ENCODE measurements at regions not wholly inside any gene's neighbourhood (a gene's known extent, or its start where the extent isn't known, plus 50 kb on each side); places are given as distances from the start of the nearest gene placed in this dataset.

- DNase-seq, result no peak
These were observed 266.3 kb upstream of the ECI2 start for GRCh38 chr6:4401408-4402368.

GRCh38 chr6:4399656-4400055 is 264.3 kb upstream of the ECI2 start:
- DNase-seq, result no peak

GRCh38 chr6:4398791-4399190 is 263.4 kb upstream of the ECI2 start:
- DNase-seq, result no peak

DNA sequence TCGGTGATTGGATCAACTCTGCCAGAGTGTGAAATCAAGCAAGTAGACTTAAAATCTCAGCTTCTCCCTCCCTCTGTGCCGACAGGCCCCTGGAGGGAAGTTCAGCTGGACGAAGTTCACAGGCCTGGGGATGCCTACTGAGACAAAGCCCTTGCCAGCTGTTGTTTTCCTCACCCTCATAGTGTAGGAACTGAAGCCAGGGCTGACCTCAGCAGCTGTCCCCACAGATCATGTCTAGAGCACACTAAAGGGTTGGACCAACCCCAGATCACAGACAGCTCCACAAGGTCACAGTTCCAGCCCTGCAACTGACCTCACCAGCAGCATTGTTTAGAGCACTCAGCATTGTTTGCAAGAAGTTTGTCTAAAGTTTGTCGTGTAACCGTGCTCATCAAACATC is 261.9 kb upstream of the ECI2 start:
- DNase-seq, result no peak

DNA sequence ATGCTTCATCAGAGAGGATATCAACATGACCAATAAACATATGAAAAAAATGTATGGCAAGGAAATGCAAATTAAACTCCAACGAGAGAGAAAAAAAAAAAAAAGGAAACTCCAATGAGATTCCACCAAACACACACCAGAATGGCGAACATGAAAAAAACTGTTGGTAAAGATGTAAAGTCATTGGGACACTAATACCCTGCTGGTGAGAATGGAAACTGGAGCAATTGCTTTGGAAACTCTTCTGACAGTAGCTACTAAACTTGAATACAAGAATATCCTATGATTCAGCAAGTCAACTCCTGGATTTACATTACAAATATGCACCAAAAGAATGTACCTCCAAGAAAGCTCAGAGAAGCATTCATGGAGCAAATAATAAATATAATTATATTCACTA is 260.7 kb upstream of the ECI2 start:
- no peak for DNase-seq

DNA sequence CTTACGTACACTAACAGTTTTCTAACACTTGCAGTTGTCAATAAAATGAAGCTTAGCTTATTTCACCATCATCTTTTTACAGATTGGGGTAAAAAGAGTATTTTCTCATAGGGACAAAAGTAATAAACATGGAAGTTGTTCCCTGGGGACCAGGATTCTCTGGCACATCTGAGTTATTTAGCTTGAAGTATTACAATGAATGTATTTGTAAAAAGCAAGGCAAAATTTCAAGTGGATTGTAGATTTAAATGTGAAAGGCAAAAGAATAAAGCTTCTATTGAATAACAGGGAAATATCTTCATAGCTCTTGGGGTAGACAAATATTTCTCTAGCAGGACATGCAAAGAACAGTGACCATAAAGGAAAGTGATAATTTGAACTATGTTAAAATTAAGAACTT is 260.0 kb upstream of the ECI2 start:
- no peak for DNase-seq

GRCh38 chr6:4394786-4395185 is 259.4 kb upstream of the ECI2 start:
- no peak for DNase-seq

- no peak for DNase-seq
These were observed 253.3 kb upstream of the ECI2 start for GRCh38 chr6:4388675-4389074.

DNA sequence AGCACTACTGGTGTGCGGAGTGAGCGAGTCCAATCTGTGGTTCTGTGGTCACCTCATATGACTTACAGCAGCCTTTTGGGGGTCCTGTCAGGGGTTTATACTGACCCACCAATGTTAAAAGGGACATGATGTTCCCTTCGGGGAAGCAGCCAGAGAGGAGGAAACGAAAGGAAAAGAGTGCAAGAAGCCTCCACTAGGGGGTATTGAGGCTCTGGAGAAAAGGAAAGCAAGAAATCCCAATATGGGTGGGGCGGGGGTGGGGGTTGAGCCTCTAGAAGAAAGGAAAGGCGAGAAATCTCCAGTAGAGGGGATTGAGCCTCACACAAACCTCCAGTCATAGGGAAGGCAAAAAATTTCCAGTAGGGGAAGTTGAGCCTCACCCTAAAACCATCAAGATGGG is 249.3 kb upstream of the ECI2 start:
- DNase-seq, result no peak

DNA sequence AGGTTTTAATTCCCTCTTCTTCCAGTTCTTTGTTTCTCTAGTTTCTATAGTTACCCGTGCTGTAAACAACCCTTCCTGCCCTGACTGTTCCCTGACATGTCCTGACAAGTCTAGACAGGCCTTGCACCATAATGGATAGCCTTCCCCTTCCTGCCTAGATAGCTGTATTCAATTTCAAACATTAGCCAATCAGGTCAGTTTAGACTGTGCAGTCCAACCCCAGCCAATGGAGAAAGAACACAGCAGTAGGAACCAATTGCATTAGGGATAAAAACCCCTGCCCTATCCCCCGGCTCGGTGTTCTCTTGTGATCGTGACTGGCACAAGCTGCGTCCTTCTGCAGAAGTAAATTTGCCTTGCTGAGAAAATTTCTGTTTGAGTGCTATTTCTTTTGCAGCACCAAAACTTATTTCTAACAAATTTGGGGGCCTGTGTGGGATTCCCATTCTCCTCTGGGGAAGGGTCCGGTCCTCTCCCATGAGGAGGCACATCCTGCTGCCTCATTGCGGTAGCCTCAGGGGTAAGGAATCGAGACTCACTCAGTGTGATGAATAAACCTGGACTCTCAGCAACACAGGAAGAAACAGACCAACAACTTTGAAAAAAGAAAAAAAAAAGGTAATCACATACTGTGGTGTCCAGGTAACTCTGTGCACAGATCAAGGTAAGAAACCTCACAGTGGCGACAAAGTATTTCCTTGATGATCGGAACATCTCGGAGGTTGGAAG is 248.7 kb upstream of the ECI2 start:
- no peak for DNase-seq

GRCh38 chr6:4382362-4382853 is 247.0 kb upstream of the ECI2 start:
- no peak for DNase-seq

DNA sequence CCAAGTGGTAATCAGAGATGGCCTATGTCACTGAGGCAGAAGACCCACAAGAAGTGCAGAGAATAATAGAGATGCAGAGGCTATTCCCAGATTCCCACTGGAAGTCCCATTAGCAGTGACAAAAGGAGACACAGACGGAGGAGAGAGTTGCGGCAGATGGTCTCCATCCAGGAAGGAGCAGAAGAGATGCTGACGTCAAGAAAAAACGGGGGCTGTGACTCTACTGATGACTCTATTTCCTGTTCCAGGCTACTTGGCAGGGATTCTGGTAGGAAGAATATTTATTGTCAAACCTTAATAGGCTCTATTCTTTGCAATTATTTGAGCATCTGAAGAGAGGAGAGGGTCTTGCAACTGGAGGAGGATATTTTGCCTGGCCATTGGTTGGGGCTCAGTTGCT is 246.0 kb upstream of the ECI2 start:
- no peak for DNase-seq

DNA sequence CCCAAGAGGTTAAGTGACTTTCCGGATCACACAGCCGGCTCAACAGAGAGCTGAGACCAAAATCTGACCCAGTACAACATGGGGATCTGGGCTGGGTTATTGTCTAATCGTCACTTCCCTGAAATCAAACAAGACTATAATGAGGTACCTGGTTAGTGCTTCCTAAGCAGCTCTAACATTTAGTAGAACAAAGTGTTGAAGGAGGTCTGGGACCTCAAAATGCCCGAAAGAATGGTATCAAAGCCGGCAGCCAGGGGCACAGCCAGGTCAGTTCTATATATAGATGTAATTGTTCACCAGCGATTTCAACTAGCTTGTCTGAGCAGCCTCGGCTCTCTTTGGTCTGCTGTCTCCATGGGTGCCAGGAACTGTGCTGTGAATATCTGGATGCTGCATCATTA is 245.5 kb upstream of the ECI2 start:
- DNase-seq, result no peak

DNA sequence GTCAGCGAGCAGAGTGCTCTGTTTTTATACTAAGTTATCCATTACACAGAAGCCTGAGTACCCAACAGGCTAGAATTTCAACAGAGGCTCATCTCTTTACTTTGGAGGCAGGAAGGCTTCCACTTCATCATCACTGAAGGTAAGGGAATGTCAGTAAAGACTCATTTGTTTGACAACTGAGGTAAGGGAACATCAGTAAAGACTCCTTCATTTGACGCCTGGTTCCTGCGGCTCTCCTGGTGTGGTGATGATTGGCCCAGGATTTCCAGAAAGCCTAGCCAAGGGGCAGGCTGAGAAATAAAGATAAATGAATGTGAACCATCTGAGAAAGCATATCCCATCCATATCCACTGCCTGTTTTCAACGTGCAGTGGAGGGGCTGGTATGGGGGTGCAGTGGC is 244.6 kb upstream of the ECI2 start:
- DNase-seq, result no peak

DNA sequence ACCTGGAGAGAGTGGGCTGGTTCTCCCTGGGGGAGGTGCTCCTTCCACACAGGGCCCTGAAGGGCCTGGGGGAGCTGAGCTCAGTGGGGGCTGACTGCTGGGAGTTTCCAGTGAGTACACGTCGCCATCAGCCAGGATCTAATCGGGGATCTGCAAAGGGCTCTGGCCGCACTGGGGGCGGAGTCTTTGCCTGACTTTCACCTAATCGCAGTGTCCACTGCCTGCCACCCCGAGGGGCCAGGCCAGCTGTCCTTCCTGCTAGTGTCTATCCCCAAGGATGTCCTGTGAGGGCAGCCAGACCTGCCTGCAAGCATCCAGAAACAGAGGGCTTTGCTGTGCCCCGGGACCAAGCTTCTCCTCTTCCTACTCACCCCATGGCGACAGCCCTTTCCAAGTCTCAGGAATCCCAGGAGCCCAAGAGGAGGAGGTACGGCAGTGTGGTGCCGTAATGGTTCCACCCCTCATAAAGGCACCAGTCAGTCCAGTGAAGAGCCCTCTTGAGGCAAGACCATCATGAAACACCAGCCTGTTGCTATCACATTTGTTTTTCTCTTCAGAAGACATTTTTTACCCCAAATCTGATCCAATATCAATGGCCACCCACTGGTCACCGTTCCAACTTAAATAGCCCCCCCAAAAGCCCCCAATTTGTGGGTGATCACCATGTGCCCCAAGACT is 243.1 kb upstream of the ECI2 start:
- DNase-seq, result no peak

- no peak for DNase-seq
These were observed 242.2 kb upstream of the ECI2 start for GRCh38 chr6:4377603-4378002.

DNA sequence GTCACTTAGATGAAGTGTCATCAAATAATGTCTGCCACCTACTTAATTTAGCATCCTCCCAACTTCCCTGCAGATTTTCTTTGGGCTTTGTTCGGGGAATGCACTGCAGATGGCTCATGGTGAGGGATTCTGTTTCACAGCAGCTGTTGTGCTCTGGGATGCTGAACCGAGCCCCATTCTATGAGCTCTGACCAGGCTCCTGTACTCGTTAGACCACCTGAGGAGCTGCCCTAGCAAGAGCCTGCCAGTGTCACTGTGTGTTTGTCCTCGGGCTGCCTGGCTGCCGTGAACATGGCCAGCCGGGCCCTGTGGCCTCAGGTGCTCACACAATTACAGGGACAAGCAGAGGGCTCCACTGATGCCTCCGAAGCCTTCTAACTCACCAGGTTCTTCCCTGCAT is 238.8 kb upstream of the ECI2 start:
- DNase-seq, result no peak

- DNase-seq, result no peak
These were observed 237.5 kb upstream of the ECI2 start for GRCh38 chr6:4372866-4373265.

GRCh38 chr6:4371207-4371921 is 236.0 kb upstream of the ECI2 start:
- no peak for DNase-seq

DNA sequence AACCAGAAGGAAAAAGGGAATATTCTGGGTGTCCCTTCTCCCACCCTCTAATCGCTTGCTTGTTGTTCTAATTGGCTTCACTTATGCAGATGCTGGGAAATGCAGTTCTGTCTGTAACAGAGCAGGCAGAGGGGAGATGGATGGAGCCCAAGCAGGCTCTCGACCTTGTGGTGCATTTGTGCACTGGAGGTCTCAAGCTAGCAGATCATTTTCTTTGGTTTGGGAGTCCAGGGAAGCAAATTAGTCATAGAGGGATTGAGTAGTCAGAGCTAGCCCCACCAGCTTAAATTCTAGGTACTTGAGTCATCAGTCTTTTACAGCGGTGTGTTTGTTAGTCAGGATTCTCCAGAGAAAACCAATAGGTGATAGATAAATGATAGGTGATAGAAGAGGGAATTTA is 234.7 kb upstream of the ECI2 start:
- DNase-seq, result no peak

DNA sequence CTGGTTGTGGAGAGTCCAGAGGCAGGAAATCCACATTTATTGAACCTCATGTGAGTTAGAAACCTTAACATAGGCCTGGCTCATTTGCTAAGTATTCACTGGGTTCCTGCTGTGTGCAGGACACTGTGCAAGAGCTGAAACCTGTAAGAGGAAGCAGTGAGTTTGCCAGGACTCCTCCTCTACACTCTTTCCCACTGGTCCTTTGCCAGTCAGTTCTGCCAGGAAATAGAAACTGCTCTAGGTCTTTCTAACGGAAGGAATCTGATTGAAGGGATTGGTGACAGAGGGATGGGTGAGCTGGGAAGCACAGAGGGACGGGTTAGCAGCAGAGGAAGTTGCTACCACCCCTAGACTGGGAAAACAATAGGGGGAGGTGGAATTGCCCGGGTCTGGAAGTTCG is 234.2 kb upstream of the ECI2 start:
- DNase-seq, result no peak

- no peak for DNase-seq
These were observed 233.3 kb upstream of the ECI2 start for GRCh38 chr6:4368649-4369048.

DNA sequence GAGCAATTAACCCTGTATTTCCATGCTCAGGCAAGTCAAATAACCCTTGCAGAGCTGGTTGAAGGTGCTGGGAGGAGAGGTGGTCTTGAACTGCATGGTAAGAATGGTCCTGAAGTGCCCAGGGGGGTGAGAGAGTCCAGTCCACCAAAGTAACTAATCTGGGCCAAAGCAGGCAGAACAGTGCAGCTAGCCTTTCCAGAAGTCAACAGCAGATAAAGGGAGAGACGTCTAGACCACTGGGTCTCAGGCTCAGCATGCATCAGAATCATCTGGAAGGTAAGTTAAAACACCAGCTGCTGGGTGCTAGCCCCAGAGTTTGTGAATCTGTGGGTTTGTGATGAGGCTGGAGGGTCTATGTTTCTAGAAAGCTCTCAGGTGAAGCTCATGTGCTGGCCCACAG is 232.3 kb upstream of the ECI2 start:
- DNase-seq, result no peak
